NCI-H446 (cell line): ENCODE measurements at regions not wholly inside any gene's neighbourhood (a gene's known extent, or its start where the extent isn't known, plus 50 kb on each side); places are given as distances from the start of the nearest gene placed in this dataset.
"Not testable (repeated sequence)": the region's sequence is repeated elsewhere in the genome, so short reads cannot be mapped to it uniquely, and the experiment has no call there.

Source experiments
- DNase-seq, 2 experiments: peaks; one replicate each; lab custom pipeline; 2025; lab: John Stamatoyannopoulos, UW

- no peak for DNase-seq
These were observed 69.4 kb downstream of the TOMM20 start for GRCh38 chr1:235059221-235059620.

DNA sequence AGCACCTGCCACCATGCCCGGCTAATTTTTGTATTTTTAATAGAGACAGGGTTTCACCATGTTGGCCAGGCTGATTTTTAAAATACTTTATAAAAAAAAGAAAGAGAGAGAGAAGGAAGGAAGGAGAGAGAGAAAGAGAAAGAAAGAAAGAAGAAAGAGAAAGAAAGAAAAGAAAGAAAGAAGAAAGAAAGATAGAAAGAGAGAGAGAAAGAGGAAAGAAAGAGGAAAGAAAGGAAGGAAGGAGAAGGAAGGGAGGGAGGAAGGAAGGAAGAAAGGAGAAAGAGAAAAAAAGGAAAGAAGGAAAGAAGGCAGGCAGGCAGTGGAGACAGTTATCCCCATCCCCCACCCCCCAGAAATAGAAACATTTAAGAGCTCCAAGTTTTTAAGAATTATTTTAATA, 69.9 kb downstream of the TOMM20 start:
- DNase-seq, result no peak

GRCh38 chr1:235057385-235058306, 71.0 kb downstream of the TOMM20 start:
- no peak for DNase-seq

GRCh38 chr1:235056937-235057336, 71.7 kb downstream of the TOMM20 start:
- DNase-seq, result no peak

GRCh38 chr1:235054936-235055335, 73.7 kb downstream of the TOMM20 start:
- no peak for DNase-seq

- no peak for DNase-seq
These were observed 74.2 kb downstream of the TOMM20 start for GRCh38 chr1:235054466-235054865.

- peak in 1 of 2 experiments; percentile 29 for DNase-seq
These were observed 76.3 kb downstream of the TOMM20 start for GRCh38 chr1:235052067-235053008.

DNA sequence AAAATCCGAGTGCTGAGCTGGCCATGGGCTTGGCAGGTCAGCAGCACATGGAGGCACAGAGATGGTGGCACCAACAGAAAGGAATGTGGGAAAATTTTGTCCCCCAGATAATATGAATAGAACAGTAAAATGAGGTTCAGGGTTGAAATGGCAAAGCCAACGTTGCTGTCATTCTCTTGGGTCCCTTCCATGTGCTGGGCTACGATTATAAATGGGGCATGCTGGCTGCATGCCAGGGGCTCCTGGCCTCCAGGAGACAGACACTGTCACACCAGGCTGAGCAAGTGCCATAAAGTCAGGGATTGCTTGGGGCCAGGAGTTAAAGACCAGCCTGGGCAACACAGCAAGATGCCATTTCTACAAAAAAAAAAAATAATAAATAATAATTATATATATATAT, 77.1 kb downstream of the TOMM20 start:
- DNase-seq, result peak; percentile 52 to 81

DNA sequence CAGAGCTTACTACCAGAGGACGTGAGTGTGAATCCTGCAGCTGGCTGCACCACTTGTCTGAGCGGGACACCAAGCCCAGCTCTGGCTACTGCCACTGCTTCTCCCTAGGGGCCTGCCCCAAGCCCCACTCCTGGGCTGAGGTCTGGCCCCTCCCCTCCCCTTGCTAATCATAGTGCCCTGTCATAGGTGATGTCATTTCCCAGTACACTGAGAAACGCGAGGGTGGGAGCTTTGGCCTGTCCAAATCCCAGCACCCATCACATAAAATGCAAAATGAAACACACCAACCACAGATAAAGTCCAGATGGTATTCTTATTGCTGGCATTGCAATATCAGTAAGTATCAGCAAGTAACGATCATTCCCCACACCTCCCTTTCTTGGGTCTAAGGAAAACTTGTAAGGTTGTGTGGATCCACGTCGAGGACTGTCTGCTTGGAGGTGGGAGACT, 77.7 kb downstream of the TOMM20 start:
- peak in 1 of 2 experiments; percentile 33 for DNase-seq

- DNase-seq, result not testable (repeated sequence)
These were observed 78.8 kb downstream of the TOMM20 start for GRCh38 chr1:235049716-235050378.

DNA sequence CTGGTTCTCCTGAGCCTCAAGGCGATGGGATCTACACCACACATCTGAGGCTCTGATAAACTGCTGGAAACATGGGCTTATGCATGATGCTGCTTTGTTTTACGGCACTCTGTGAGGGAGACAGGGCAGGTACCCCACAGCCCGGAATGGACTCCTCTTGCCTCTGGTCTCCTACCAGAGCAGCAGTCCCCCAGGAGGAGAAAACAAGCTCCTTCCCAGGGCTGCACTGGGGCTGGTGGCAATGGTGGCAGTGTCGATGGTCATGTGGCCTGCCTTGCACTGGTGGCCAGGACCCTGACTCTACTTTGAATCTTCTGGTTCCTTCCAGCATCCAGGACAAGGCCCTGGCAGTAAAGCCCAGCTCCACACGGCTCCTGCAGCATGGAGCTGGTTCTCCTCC, 79.4 kb downstream of the TOMM20 start:
- DNase-seq, result no peak

DNA sequence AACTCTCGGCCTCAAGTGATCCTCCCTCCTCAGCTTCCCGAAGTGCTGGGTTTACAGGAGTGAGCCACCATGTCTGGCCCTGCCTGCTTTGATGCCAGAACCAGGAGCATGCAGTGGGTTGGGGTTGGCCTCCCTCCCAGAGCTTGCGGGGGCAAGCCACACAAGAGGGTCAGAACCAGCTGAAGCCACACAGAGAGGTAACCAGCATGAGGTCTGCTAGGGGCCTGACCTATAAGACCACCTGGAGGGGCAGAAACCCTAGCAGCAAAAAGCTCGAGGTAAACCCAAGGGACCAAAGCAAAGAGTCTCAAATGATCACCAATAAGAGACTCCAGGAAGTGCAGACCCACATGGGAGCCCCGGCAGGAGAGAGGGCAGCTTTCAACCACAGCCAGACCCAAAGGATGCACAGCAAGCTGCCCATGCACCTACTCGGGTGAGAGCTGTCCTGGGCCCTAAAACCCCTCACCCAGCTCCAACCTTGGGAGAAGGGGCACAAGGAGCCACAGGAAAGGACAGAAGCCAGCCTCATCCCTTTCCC, 81.2 kb downstream of the TOMM20 start:
- no peak for DNase-seq

DNA sequence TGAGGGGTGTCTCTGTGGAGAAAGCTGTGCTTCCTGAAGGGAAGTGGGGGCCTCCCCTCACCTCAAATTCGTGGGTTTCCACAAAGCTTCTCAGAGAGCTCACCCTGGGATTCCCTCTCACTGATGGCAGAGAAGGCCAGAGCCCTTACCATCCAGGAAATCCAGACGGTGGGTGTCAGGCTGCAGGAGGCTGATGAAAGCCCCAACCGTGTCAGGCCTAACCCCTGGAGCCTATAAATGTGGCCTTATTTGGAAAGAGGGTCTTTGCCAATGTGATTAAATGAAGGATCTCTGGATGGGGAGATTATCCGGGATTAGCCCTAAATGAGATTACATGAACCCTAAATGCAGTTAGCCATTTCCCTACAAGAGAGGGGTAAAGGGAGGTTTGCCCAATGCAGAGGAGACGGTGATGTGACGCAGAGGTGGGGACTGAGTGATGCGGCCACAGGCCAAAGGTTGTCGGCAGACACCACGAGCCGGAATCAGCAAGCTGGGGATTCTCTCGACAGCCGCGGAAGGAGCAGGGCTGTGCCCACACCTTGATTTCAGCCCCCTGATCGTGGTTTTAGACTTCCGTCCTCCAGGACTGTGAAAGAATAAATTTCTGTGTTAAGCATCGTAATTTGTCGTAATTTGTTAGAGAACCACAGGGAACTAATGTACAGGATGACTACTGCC, 82.6 kb downstream of the TOMM20 start:
- DNase-seq, result no peak

DNA sequence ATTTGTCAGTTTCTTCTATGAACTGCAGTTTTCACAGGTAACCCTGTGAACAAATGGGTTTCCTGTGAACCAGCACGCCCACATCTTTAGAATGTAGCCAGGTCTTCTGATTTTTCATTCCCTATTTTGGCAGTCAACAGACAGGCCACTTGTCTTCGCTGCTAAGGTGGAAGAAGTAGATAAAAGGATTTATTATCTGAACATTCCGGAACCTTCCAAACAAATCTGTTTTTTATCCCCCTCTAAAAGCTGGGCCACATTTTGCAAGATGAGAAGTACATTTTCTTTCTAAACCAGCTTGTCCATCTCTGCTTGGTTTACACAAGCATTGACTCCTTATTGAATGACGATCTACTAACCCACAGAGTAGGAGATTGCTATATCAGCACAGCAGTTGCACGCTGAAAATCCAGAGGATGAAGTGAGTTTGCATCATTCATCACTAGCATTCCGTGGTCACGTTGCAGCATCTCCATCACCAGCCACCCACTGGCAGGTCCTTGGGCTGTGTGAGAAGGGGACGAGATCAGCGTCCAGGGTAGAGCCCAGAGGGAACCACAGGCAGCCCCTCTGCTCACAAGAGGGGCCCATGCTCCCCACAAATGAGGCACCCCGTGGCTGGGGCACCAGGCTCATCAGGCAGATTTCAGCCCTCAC, 83.5 kb downstream of the TOMM20 start:
- no peak for DNase-seq

DNA sequence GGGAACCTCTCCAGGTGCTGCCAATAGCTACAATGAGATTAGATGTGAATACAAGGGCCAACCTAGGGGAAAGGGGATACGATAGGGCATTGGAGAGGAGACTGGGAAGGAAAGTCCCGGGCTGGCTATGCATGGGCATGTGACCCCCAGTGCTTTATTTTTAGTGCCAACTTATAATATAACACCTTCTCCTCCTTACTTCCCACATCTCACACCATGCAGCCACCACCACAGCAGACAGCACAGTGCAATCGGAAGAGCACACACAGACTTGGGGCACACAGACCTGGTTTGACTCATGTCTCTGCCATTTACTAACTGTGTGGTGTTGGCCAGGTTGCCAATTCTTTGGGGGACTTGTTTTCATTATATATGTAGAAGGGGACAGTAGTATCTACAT, 85.4 kb downstream of the TOMM20 start:
- DNase-seq, result no peak

GRCh38 chr1:235038701-235039100, 89.9 kb downstream of the TOMM20 start:
- DNase-seq, result no peak

- DNase-seq, result no peak
These were observed 92.7 kb downstream of the TOMM20 start for GRCh38 chr1:235035928-235036327.

GRCh38 chr1:235030919-235031596, 97.6 kb downstream of the TOMM20 start:
- no peak for DNase-seq

DNA sequence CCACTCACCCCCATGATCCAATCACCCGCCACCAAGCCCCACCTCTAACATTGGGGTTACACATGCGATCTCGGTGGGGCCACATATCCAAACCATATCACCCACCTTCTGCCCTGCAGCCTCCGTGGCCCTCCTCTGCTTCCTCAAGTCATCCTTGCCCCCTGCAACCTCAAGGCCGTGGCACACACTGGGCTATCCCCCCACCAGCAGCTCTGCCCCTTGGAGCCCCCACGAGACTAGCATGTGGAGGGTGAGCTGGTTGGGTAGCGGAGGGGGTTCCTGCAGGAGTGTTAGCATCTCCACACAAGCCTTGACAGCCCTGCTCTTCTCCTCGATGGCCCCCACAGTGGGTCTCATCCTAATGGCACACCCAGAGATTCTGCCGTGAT, 100.8 kb downstream of the TOMM20 start:
- DNase-seq, result no peak
